ENCODE measurements at regions not wholly inside any gene's neighbourhood (a gene's known extent, or its start where the extent isn't known, plus 50 kb on each side); places are given as distances from the start of the nearest gene placed in this dataset.

GRCh38 chr6:85135376-85136094 lies 314.3 kb upstream of the NT5E start:
- Histone ChIP-seq H3K9me3 (ENCODE audit: low read length) (no peaks in the 10 kb centered on the region), H3K27me3 (ENCODE audit: insufficient read depth, low read length) (no peaks in the 10 kb centered on the region), H3K36me3 (ENCODE audit: insufficient read depth, low read length) (no peaks in the 10 kb centered on the region), H3F3A (ENCODE audit: insufficient read depth, low read length) (no peaks in the 10 kb centered on the region), H3K79me2 (ENCODE audit: insufficient read depth, low read length) (no peaks in the 10 kb centered on the region), H3K9me2 (ENCODE audit: low read depth, low read length) (no peaks in the 10 kb centered on the region), H3K4me3 (ENCODE audit: low read depth, low read length, poor library complexity, severe bottlenecking) (no peak overlapping the region), H3K27ac (ENCODE audit: low read depth, low read length, poor library complexity, severe bottlenecking) (no peak overlapping the region), H4K20me1 (ENCODE audit: insufficient read depth, low read length) (no peaks in the 10 kb centered on the region), H2AFZ (ENCODE audit: low read length) (no peak overlapping the region), H3K4me1 (ENCODE audit: insufficient read depth, low read length, severe bottlenecking) (no peaks in the 10 kb centered on the region), H3K9ac (ENCODE audit: low read length) (no peak overlapping the region), H3K4me2 (ENCODE audit: low read length) (no peak overlapping the region)
- TF ChIP-seq EZH2 (IDR thresholded peaks at IDR 0.05; ENCODE audit: borderline replicate concordance, low read length), result no peak
- TF ChIP-seq CTCF (IDR thresholded peaks at IDR 0.05; ENCODE audit: low read length), result no peak

GRCh38 chr6:85134172-85134571 lies 315.7 kb upstream of the NT5E start:
- Histone ChIP-seq H2AFZ (ENCODE audit: low read length) (no peak overlapping the region), H4K20me1 (ENCODE audit: insufficient read depth, low read length) (no peaks in the 10 kb centered on the region), H3F3A (ENCODE audit: insufficient read depth, low read length) (no peaks in the 10 kb centered on the region), H3K4me2 (ENCODE audit: low read length) (no peak overlapping the region), H3K4me3 (ENCODE audit: low read depth, low read length, poor library complexity, severe bottlenecking) (no peak overlapping the region), H3K36me3 (ENCODE audit: insufficient read depth, low read length) (no peaks in the 10 kb centered on the region), H3K4me1 (ENCODE audit: insufficient read depth, low read length, severe bottlenecking) (no peaks in the 10 kb centered on the region), H3K79me2 (ENCODE audit: insufficient read depth, low read length) (no peaks in the 10 kb centered on the region), H3K9me3 (ENCODE audit: low read length) (no peaks in the 10 kb centered on the region), H3K9me2 (ENCODE audit: low read depth, low read length) (no peaks in the 10 kb centered on the region), H3K27me3 (ENCODE audit: insufficient read depth, low read length) (no peaks in the 10 kb centered on the region), H3K27ac (ENCODE audit: low read depth, low read length, poor library complexity, severe bottlenecking) (no peak overlapping the region), H3K9ac (ENCODE audit: low read length) (no peak overlapping the region)
- TF ChIP-seq CTCF (IDR thresholded peaks at IDR 0.05; ENCODE audit: low read length) (no peak), EZH2 (IDR thresholded peaks at IDR 0.05; ENCODE audit: borderline replicate concordance, low read length) (no peak)

GRCh38 chr6:85132091-85132490 lies 317.8 kb upstream of the NT5E start:
- H3K4me3 ChIP-seq (ENCODE audit: low read depth, low read length, poor library complexity, severe bottlenecking), result no peak overlapping the region
- no peak overlapping the region for H2AFZ ChIP-seq (ENCODE audit: low read length)
- no peaks in the 10 kb centered on the region for H3K79me2 ChIP-seq (ENCODE audit: insufficient read depth, low read length)

More at GRCh38 chr6:85132091-85132490, 317.8 kb upstream of the NT5E start:
- H3K9ac ChIP-seq (ENCODE audit: low read length), result no peak overlapping the region
- H3K27me3 ChIP-seq (ENCODE audit: insufficient read depth, low read length), result no peaks in the 10 kb centered on the region
- no peaks in the 10 kb centered on the region for H3K9me2 ChIP-seq (ENCODE audit: low read depth, low read length)
- no peaks in the 10 kb centered on the region for H3K4me1 ChIP-seq (ENCODE audit: insufficient read depth, low read length, severe bottlenecking)
- no peak overlapping the region for H3K4me2 ChIP-seq (ENCODE audit: low read length)
- H3K36me3 ChIP-seq (ENCODE audit: insufficient read depth, low read length), result no peaks in the 10 kb centered on the region
- no peaks in the 10 kb centered on the region for H3F3A ChIP-seq (ENCODE audit: insufficient read depth, low read length)
- TF ChIP-seq EZH2 (IDR thresholded peaks at IDR 0.05; ENCODE audit: borderline replicate concordance, low read length), result no peak
- TF ChIP-seq CTCF (IDR thresholded peaks at IDR 0.05; ENCODE audit: low read length), result no peak
- H3K27ac ChIP-seq (ENCODE audit: low read depth, low read length, poor library complexity, severe bottlenecking), result no peak overlapping the region
- H3K9me3 ChIP-seq (ENCODE audit: low read length), result no peaks in the 10 kb centered on the region
- no peaks in the 10 kb centered on the region for H4K20me1 ChIP-seq (ENCODE audit: insufficient read depth, low read length)
